ENCODE measurements at regions not wholly inside any gene's neighbourhood (a gene's known extent, or its start where the extent isn't known, plus 50 kb on each side); places are given as distances from the start of the nearest gene placed in this dataset.

DNA sequence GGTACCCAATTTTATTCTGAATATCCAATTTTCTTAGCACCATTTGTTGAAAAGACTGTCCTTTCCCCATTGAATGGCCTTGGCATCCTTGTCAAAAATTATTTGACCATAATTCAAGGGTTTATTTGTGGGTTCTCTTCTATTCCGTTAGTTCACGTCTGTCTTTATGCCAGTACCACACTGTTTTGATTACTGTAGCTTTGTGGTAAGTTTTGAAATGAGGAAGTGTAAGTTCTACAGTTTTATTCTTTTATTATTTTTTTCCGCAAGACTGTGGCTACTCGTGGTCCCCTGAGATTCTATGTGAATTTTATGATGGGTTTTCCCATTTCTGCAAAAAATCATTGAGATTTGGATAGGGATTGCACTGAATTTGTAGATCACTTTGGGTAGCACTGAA, 402.6 kb downstream of the PLK2 start:
- Histone ChIP-seq H3K4me1 (no peaks in the 10 kb centered on the region), H3K27ac (no peak overlapping the region)
- TF ChIP-seq, protein P1, sequence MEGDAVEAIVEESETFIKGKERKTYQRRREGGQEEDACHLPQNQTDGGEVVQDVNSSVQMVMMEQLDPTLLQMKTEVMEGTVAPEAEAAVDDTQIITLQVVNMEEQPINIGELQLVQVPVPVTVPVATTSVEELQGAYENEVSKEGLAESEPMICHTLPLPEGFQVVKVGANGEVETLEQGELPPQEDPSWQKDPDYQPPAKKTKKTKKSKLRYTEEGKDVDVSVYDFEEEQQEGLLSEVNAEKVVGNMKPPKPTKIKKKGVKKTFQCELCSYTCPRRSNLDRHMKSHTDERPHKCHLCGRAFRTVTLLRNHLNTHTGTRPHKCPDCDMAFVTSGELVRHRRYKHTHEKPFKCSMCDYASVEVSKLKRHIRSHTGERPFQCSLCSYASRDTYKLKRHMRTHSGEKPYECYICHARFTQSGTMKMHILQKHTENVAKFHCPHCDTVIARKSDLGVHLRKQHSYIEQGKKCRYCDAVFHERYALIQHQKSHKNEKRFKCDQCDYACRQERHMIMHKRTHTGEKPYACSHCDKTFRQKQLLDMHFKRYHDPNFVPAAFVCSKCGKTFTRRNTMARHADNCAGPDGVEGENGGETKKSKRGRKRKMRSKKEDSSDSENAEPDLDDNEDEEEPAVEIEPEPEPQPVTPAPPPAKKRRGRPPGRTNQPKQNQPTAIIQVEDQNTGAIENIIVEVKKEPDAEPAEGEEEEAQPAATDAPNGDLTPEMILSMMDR (IDR thresholded peaks at IDR 0.05): no peak

DNA sequence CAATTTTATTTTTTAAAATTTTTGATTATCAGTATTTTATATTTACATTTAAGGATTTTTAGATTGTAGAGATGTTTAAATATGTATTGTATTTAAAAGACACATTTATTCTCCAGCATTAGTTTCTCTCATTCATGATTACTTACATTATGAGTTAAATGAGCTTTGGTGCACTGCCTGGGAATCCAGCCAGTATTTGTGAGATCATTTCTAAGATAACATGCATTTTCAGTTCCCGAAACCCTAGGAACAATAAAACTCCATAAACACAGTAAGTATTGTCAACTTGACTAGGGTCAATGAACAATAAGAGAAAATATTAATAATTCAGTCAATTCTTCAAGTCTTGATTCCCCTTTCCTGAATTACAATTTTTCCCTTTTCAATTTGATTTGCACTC, 403.3 kb downstream of the PLK2 start:
- no peak for DNase-seq (ENCODE audit: low spot score)
- no peaks in the 10 kb centered on the region for H3K4me1 ChIP-seq
- H3K27me3 ChIP-seq: no peaks in the 10 kb centered on the region
- no peak overlapping the region for H3K4me3 ChIP-seq
- H3K27ac ChIP-seq: no peak overlapping the region
- H3K36me3 ChIP-seq: no peaks in the 10 kb centered on the region
- no peaks in the 10 kb centered on the region for H3K9me3 ChIP-seq
- TF ChIP-seq, protein P1 (IDR thresholded peaks at IDR 0.05): no peak

More for the DNA sequence above, 402.6 kb downstream of the PLK2 start:
- Histone ChIP-seq H3K9me3 (no peaks in the 10 kb centered on the region), H3K36me3 (no peaks in the 10 kb centered on the region), H3K27me3 (no peaks in the 10 kb centered on the region), H3K4me3 (no peak overlapping the region)
- DNase-seq (ENCODE audit: low spot score): no peak

DNA sequence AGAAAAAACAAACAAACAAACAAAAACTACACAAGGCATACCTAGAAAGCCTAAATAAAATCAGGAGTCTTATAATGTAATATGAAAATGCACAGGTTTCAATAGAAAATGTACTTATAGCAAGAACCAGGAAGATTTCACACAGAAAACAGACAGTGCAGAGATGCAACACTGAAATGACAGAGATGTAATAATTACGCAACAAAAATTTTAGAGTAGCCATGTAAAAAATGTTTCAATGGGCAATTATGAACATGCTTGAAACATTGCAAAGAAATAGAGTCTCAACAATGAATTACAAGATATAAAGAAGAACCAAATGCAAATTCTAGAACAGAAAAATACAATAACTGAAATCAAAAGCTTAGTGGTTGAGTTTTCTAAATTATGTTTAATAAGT, 405.9 kb downstream of the PLK2 start:
- Histone ChIP-seq H3K27me3 (no peaks in the 10 kb centered on the region), H3K36me3 (no peaks in the 10 kb centered on the region), H3K4me3 (no peak overlapping the region), H3K9me3 (no peaks in the 10 kb centered on the region), H3K4me1 (no peaks in the 10 kb centered on the region), H3K27ac (no peak overlapping the region)
- DNase-seq (ENCODE audit: low spot score): no peak
- TF ChIP-seq, protein P1 (IDR thresholded peaks at IDR 0.05): no peak

DNA sequence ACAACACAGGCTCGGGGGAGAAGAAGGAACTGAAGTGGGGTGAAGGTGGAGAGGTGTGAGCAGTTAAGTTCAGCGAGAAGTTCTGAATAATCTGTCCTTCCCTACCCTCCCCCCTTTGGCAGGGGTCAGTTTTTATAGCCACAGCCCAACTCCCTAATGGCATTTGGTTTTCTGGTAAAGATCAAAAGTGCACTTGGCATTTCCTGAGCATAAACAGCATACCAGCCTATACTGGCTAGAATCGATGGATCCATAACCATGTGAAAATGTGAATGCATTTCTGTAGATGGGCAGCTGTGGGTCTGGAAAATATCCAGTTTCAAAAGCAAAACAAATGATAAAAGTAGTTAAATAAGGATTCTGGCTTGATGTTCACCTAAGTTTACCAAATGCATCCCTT, 410.9 kb downstream of the PLK2 start:
- Histone ChIP-seq H3K36me3 (no peaks in the 10 kb centered on the region), H3K4me1 (no peaks in the 10 kb centered on the region), H3K27ac (no peak overlapping the region), H3K4me3 (no peak overlapping the region), H3K9me3 (no peaks in the 10 kb centered on the region), H3K27me3 (no peaks in the 10 kb centered on the region)
- DNase-seq (ENCODE audit: low spot score): no peak
- TF ChIP-seq, protein P1 (IDR thresholded peaks at IDR 0.05): no peak

DNA sequence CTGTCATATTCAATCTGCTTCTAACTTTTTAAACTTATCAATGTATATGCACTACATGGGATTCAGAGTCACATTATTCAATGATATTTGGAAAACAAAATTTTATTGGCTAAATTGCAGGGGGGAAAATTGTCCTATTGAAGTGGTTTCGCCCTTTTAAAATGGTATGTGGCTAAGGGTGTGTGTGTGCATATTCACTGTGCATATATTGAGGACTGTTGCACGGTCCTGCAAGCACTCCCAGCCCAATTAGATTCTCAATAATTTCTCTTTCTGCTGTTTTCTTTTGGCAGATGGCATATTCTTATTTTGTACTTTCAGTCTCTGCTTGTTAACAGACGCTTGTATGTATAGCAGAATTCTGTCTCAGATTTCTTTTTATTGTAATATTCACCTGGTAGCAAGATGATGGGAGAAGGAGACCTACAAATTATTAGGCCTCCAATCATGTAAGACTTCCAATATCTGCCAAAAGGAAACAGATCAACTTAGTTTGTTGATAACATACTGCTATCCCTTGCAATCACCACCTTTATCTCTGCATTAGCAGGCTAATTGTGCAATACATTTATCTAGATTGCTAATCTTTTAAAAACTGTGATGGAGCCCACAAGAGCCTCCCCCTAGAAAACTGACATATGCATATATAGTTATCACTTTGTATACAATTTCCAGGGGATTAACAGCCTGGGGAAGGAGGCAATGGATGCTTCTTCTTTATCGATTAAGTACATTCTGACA, 411.5 kb downstream of the PLK2 start:
- H3K4me1 ChIP-seq: no peaks in the 10 kb centered on the region
- H3K36me3 ChIP-seq: no peaks in the 10 kb centered on the region
- no peak overlapping the region for H3K4me3 ChIP-seq
- H3K9me3 ChIP-seq: no peaks in the 10 kb centered on the region
- DNase-seq (ENCODE audit: low spot score): no peak
- no peaks in the 10 kb centered on the region for H3K27me3 ChIP-seq
- H3K27ac ChIP-seq: no peak overlapping the region
- TF ChIP-seq, protein P1 (IDR thresholded peaks at IDR 0.05): no peak

DNA sequence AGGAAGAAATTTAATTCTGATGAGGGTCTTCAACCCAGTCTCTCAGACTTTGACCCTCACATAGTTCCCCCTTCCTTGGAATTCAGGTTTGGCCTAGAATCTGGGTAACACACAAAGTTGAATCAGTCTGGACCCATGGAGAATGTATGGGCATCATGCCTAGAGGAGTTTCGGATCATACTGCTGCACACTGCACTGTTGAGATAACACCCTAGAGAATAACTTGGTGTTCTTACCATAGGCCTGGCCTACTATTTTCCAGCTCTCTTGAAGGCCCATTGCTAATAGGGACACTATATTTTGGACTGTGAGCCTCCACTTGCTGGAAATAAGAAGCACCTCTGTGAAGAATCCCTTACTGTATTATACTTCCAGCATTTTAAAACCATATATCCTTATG, 413.5 kb downstream of the PLK2 start:
- Histone ChIP-seq H3K4me1 (peaks cover 0 to 6% of the 10 kb centered on the region in 2 donors), H3K9me3 (no peaks in the 10 kb centered on the region), H3K27me3 (no peaks in the 10 kb centered on the region), H3K4me3 (no peak overlapping the region), H3K27ac (no peak overlapping the region), H3K36me3 (no peaks in the 10 kb centered on the region)
- TF ChIP-seq, protein P1 (IDR thresholded peaks at IDR 0.05): no peak
- no peak for DNase-seq (ENCODE audit: low spot score)
